ENCODE measurements at regions not wholly inside any gene's neighbourhood (a gene's known extent, or its start where the extent isn't known, plus 50 kb on each side); places are given as distances from the start of the nearest gene placed in this dataset.

GRCh38 chr2:12935222-12935621, 218.5 kb downstream of the TRIB2 start:
- no peak for TF ChIP-seq CTCF (conservative IDR thresholded peaks at IDR 0.05)
- no peak for TF ChIP-seq ZFX (IDR thresholded peaks at IDR 0.05)
- no peak overlapping the region for H3K27ac ChIP-seq

- TF ChIP-seq ZFX (IDR thresholded peaks at IDR 0.05) (no peak), CTCF (conservative IDR thresholded peaks at IDR 0.05) (no peak)
- H3K27ac ChIP-seq = no peak overlapping the region
Measured at GRCh38 chr2:12935796-12936195, 219.1 kb downstream of the TRIB2 start.

- H3K27ac ChIP-seq = no peak overlapping the region
- TF ChIP-seq ZFX (IDR thresholded peaks at IDR 0.05) (no peak), CTCF (conservative IDR thresholded peaks at IDR 0.05) (no peak)
Measured at GRCh38 chr2:12941203-12941602, 224.5 kb downstream of the TRIB2 start.

- H3K27ac ChIP-seq = no peak overlapping the region
- TF ChIP-seq ZFX (IDR thresholded peaks at IDR 0.05) = no peak
- TF ChIP-seq CTCF (conservative IDR thresholded peaks at IDR 0.05) = no peak
Measured at GRCh38 chr2:12948231-12948960, 231.7 kb downstream of the TRIB2 start.

- no peak overlapping the region for H3K27ac ChIP-seq
Measured at GRCh38 chr2:12948961-12949353, 232.2 kb downstream of the TRIB2 start.

GRCh38 chr2:12949406-12949805, 232.7 kb downstream of the TRIB2 start:
- TF ChIP-seq CTCF (conservative IDR thresholded peaks at IDR 0.05) = no peak
- no peak for TF ChIP-seq ZFX (IDR thresholded peaks at IDR 0.05)
- no peak overlapping the region for H3K27ac ChIP-seq

More at GRCh38 chr2:12948961-12949353, 232.2 kb downstream of the TRIB2 start:
- no peak for TF ChIP-seq ZFX (IDR thresholded peaks at IDR 0.05)
- no peak for TF ChIP-seq CTCF (conservative IDR thresholded peaks at IDR 0.05)

GRCh38 chr2:12950174-12950573, 233.4 kb downstream of the TRIB2 start:
- TF ChIP-seq ZFX (IDR thresholded peaks at IDR 0.05) (no peak), CTCF (conservative IDR thresholded peaks at IDR 0.05) (no peak)
- no peak overlapping the region for H3K27ac ChIP-seq

Data from C4-2B (cell line).